NCI-H1930 (cell line): ENCODE measurements at regions not wholly inside any gene's neighbourhood (a gene's known extent, or its start where the extent isn't known, plus 50 kb on each side); places are given as distances from the start of the nearest gene placed in this dataset.

Experiments
- DNase-seq, 2 experiments: peaks; one replicate each; lab custom pipeline; 2025; lab: John Stamatoyannopoulos, UW

DNA sequence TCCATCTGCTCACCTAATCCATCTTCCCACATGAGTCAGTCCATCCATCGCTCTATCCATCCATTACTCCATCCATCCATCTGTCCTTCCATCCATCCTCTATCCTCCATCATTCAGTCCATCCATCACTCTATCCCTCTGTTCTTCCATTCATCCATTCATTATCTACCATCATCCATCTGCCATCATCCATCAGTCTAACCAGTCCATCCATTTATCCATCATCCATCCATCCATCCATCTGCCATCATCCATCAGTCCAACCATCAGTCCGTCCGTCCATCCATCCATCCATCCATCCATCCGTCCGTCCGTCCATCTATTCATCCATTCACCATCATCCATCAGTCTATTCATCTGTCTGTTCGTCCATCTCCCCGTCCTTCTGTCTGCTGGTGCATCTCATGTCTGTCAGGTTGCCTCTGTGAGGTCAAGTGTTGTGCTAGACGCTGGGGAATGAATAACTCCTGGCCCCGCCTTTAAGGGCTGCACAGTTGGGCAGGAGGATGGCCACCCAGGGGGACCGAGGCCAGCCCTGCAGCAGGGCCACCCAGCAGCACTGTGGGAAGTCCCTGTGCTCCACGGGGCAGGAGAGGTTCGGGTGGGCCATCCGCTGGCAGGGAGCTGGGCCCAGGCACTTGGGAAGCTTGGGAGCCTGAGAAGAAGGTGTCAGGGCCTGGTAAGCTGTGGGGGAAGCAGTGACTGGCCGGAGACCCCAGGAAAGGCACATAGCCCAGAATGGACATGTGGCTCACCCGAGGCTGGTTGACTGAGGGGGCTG is 137.1 kb downstream of the CTTN start:
- no peak for DNase-seq

DNA sequence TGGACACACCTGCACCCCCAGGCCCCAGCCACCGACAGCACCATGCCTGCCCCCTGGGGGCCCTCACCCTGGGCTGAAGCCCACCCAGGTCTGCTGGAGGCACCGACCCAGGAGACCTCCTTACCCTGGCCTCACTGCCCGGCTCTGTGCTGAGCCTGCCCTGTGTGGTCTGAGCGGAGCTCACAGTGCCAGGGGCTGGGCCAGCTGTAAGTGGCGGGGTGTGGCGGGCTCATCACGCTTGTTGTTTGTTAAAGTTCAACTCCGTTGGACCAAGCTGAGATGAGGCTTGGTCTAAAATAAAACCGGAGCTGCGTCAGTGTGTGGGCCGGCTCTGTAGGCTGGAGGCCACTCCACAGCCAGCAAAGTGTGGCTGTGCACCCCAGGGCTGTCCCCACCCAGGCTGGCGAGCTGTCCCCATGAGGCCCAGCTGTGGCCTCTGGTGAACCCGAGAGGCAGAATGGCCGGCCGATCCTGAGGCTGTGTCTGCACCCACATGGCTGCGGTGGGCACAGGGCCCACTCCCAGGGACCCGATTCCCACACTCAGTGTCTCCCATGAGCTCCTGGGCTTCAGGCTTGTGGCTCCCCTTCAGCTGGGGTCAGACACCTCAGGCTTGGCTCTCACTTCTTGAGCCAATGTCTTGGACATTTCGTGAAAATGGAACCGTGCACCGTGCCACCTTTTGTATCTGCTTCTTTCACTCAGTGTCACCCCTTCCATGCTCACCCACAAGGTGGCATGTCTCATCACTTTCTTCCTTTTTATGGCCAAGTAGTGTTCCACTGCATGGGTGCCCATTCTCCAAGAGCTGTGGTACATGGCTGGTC is 137.9 kb downstream of the CTTN start:
- DNase-seq, result no peak

DNA sequence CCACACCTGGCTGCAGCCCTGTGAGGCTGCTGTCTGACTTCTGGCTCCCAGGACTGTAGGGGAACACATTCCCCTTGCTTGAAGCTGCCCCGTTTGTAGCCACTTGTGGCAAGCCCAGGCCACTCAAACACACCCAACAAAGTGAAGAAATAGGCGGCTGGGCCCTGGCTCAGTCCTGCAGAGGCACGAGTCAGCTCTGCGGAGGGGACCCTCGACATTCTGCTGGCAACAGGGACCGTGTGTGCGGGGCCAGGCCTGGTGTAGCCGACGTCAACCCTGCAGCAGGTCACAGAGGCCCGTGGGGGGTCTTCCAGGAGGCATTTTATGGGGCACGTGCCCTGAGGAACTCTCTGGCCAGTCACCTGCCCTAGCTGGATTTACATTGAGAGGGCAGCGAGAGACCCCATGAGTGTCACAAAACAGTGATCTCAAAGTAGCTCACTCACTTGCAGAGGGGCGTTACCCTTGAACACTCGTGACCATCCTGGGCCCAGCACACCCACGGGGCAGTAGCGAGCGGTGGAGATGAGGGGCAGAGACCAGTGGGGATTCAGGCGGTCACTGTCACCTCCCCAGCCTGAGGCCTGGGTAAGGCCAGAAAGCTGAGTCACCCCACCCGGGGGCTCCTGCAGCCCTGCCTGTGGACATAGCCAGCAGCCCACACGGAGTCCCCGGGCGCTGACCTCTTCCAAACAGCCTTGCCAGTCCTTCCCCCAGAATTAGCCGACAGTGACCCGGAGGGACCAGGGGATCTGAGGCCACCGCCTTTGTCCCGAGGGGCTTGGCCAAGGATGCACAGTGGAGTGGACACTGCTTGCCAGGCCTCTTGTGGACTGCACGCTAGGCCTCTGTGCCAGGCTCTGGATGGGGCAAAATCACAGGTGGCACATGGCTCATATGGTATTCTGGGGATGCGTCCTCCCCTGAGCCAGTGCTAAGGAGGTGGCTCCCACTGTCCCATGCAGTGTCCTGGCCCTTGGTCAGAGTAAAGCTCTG is 139.5 kb downstream of the CTTN start:
- DNase-seq, result no peak

DNA sequence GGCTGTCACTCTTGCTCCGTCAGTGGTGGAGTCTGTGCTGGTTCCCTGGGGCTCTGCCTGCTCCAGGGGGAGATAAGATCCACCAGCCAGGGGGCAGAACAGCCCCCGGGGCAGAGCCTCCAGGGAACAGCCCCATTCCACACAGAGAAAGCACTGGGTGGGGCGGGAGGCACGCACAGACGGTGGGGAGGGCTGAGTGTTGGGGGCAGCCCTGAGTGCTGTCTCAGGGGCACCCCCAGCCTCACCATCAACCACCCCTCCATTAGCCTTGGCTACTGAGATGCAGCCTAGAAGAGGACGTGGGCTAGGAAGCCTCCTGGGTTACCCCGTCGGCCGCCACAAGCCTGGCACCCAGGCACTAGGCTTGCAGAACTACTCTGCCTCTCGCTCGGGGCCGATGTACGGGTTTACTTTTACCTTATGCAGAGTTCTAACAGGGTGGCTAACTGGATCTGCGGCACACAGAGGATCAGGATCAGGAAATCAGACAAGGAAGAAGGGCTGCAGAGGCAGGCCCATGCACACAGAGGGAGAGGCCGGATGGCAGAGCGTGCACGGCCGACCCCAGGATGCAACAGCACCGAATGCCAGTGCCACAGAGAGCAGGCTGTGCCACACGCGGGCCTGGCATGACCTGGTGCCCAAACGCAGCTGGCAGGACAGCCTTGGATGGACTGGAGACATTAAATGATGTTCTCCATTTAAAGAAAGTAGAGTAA is 140.5 kb downstream of the CTTN start:
- DNase-seq, result no peak

DNA sequence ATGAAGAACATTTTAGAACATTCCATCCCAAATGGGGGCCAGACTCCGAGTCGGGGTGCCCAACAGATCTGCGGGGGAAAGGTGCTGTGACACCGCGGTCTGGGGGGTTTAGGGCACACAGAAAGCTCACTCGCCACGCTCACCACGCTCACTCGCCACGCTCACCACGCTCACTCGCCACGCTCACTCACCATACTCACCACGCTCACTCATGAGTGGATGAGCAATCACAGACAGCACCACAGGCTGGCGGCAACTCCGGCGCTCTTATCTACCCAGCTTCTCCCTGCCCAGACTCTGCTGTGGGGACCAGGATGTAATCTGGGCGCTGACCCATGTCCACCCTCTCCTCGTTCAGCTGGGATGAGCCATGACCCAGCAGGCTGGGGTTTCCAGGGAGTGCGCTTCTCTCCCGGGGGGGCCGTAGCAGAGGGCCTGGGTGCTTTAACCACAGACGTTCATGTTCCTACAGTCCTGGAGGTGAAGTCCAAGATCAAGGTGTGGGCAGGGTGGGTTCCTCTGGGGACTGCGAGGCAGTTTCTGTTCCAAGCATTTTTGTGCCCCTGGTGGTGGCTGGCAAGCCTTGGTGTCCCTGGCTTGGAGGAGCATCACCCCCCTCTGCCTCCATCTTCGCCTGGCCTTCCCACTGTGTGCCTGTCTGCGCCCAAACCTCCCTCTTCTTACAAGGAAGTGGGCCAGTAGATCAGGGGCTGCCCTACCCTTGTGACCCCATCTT is 141.2 kb downstream of the CTTN start:
- DNase-seq, result no peak

DNA sequence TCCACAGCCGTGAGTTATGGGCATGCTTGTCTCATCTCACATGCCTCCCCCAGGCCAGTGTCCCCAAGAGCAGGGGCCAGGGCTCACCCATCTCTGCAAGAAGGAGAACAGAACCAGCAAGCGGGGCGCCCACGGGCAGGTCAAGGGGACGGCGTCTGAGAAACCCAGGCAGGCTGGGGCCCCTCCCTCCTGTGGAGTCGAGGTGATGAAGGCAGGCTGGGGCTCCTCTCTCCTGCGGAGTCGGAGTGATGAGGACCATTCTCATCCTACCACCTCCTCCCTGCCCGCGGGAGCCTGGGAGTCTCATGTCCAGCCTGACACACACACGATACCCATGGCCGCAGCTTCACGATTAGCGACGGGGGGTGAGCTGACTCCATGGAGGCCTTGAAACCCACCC is 141.9 kb downstream of the CTTN start:
- no peak for DNase-seq

DNA sequence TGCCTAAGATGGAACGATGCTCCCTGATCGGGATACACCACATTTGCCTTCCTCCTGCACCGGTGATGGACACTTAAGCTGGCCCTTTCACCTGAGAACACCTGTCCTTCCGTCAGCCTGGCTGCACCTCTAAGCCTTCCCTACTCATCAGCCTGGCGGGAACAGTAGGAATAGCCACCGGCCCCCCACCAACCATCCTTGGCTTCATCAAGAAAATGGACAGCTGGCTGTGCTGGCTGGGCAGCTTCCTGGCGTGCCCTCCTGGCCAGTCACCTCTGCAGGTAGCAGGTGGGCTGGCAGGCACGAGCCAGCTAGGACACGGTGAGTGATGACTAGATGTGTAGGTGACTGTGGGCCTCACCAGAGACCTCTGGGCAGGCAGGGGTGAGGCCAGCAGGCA is 142.8 kb downstream of the CTTN start:
- DNase-seq, result no peak

DNA sequence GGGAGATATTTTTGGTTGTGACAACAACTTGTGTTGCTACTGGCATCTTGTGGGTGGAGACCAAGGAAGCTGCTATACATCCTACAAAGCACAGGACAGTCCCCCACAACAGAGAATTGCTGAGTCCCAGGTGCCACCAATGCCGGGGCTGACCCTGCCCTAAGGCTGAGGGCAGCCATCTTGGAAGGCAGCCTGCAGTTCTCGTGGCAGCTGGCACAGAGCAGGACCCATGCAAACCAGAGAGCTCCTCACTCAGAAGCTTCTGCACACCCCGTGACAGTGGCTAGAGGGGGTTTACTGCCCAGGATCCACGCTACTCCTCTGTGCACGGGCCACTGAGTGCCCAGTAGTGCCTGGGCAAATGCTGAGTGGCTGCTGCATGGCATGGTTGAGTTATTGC is 143.4 kb downstream of the CTTN start:
- no peak for DNase-seq

DNA sequence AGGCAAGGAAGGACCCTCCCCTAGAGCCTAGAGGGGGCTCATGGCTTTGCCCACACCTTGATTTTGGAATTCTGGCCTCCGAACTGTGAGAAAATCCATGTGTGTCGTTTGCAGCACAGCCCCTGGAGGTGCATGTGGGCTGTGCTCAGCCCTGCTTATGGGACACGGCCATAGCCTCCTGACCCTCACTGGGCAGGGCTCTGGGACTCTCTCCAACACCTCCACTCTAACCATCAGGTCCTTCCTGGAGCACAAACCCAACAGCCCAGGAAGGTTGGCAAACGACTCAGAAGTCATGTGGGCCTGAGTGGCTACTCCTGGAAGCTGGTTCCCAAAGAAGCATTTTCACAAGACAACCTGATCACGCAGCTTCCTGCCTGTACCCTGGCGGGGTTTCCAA is 144.1 kb downstream of the CTTN start:
- DNase-seq, result no peak

DNA sequence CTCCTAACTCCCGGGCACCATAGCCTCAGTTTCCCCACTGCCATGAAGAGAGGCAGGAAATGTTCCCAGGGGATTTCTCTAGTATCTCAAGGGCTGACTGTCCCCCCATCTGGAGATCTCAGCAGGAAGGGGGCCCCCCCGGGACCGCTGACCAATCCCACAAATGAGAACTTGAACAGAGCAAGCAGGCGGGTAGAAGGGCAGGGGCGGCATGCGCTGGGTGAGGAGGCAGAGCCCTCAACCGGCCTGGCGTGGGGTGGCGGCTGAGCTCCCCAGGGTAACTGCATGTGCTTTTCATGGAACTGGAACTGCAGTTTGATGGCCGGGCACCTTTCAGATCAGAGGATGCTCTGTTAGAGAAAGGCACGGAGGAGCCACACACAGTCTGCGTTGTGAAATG is 144.5 kb downstream of the CTTN start:
- DNase-seq, result no peak

DNA sequence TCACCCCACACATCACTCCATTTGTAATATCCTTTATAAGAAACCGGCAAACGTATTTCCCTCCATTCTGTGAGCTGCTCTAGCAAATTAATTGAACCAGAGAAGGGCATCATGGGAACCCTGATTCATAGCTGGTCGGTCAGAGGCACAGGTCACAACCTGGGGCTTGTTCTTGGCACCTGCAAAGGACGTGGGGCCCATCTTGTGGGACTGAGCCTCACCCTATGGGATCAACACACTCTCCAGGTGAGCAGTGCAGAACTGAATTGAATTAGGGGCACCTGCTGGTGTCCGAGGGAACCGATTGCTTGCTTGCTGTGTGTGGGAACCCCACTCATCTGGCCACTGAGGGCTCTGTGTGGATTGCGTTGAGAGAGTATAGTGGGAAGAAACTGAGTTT is 145.3 kb downstream of the CTTN start:
- DNase-seq, result no peak

DNA sequence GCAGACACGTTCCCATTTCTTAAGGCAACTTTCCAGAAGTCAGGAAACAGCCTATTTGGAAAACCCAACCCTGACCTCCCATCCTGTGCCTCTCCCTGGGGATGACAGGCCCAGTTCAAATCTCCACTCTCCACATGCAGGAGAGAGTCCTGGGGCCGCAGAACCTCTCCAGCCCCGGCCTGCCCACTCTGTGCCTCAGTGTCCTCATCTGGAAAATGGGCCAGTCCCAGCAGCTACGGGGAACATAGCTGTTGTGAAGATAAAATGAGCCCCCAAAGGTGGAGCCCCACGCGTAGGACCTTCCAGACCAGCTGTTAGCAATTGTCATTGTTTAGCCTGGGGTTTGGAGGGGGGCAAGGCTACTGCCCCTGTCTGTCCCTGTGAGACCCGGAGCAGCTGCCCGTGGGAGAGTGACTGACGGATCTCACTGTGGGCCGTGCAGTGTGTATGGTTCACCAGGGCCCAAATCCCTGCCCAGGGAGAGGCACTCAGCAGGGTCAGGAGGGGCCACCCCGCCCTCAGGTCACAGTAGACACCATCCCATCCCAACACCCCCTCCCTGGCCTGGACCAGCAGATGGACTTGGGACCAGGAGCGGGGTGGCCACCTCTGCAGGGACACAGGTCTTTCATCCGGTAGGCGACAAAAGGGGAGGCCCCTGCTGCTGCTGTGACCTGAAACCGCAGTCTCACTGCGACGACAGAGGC is 145.9 kb downstream of the CTTN start:
- no peak for DNase-seq

DNA sequence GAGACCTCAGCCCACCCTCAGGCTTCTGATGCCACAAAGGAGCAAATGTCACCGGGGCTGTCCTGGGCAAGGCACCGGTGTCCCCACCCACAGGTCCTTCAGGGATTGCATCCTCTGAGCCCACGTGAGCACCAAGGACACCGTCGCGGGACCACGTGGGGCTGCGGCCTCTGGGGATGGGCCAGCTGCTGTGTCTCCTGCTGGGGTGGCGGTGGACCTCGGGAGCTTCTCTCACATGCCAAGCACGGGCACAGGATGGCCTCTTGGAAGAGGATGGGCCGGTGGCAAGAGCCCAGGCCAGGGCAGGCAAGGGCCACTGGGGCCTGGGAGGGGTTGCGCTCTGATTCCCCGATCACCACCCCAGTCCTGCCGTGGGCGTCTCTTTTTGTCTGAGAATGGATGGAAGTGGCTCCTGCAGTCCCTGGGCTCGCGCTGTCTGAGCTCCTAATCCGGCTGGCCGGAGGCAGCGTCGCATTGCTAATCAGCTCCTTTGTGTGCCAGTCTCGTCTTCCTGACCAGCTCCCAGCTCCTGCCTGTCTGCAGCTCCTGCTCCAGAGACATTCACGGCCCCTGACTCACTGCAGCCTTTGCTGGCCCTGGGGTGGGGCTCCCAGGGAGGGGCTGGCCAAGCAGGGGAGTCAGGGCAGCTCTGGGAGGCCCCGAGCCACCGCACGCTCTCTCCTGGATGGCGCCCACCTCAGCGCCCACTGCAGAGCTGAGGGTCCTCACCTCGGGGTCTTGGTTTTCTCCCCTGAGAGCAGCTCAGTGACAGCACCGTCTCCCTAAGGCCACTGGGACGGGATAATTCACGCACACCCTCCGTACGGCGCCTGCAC is 146.7 kb downstream of the CTTN start:
- no peak for DNase-seq

DNA sequence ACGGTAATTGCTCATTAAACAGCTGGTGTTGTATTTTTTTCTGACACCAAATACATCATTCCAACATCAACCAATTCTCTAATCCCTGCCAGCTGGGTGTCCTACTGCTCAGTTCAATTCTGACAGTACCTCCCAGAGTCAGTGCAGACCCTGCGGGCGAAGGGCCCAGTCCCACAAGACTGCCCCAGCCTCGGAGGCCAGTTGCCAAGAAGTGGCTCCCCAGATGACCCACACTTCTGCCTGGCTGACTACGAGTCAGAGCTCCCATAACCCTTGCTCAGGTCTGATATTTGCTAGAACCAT is 147.2 kb downstream of the CTTN start:
- DNase-seq, result no peak

DNA sequence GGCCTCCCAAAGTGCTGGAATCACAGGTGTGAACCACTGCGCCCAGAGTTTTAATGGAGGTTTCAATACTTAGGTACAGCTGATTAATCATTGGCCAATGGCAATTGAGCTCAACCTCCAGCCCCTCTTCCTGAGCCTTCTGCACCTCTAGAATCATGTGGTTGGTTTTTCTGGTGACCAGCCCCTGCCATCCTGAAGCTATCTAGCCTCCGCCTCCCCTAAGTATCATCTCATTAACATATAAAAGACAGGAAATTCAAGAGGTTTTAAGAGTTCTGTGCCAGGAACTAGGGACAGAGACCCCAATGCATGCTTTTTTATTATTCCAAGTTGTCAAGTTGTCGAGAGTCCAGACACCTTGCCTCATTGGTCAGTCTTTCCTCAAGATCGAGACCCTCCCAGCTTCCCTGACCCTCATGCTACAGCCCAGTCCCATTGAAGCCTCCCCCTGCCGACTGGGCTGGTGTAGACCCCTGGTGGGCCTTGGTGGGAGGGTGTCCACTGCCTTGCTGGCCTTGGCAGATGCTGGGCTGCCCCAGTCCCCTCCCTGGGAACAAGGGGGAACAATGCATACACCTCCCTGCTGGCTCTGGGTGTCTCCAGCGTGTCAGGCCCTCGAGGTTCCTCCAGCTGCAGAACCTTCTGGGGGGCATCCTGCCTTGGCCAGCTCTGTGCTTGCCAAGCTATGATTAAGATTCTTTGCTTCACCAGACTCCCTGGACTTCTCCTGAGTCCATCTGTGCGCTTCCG is 148.0 kb downstream of the CTTN start:
- no peak for DNase-seq

DNA sequence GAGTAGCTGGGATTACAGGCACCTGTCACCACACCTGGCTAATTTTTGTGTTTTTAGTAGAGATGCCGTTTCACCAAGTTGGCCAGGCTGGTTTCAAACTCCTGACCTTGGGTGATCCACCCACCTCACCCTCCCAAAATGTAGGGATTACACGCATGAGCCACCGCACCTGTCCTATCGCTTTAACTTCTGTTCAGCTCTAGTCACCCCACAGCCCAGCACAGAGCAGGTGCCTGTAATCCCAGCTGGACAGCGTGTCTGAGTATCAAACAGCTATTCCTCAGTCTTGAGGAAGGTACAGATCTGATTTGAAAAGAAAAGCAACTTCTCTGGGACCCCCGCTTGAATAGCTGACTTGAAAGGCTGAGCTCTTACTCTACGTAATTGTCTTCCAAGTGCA is 149.1 kb downstream of the CTTN start:
- DNase-seq, result no peak

DNA sequence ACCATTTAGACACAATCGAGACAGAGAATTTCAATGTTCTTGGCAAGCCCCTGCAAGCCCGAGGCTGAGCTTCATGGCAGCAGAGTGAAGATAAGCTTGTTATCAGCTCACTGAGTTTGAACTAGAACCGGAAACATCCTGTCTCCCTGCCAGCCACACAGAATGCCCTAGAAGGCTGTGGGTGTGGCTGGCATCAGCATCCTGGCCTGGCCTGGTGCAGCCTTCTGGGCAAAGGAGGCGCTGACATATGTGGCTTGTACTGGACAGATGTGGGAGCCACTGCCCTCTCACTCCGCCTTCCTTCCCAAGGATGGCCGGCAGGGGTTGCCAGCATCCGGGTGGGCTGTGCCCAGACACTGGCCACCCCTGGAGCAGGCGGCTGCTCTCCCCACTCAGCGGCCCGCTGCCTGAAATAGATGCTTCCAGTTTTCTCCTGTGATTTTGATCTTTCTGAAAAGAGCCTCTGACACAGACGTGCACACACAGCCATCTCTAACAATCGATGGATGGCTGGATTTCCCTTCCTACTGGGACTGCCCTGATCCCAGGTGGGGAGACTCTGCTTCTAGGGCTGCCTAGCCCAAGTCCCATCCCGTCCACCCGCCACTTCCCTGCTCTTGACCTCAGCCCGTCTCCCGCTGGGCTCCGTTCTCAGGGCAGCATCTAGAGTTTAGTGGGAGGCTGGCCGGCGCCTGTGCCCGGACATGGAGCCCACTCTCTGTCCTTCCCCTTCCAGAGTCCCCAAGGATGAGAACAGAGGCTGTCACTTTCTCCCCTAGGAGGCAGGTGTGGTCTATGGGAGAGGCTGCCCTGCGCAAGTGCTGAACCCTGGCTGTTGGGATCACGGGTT is 149.7 kb downstream of the CTTN start:
- DNase-seq, result no peak

DNA sequence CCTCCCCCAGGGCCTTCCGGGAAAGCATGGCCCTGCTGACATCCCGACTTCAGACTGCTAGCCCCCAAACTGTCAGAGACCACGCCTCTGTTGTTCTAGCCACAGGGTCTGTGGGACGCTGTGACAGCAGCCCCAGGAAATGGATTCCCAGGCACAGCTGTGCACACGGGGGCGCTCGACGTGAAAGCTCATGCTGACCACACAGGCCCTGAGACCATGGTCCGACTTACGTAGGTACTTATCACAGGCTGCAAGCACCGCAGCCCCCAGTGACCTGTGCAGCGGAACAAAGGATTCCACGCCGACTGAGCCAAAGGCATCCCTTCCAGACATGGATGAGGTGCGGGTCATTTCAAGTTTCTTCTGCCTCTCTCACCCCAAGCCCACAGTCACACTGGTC is 150.6 kb downstream of the CTTN start:
- no peak for DNase-seq
